HG02588 (cell line): ENCODE measurements at regions not wholly inside any gene's neighbourhood (a gene's known extent, or its start where the extent isn't known, plus 50 kb on each side); places are given as distances from the start of the nearest gene placed in this dataset.
"Not testable (repeated sequence)": the region's sequence is repeated elsewhere in the genome, so short reads cannot be mapped to it uniquely, and the experiment has no call there.

Experiments
- ATAC-seq: cut with Tn5 transposase; IDR thresholded peaks from one replicate; pipeline ENCODE4 v1.9.1; 2021; ENCODE audit warnings: mild to moderate bottlenecking, moderate library complexity; ENCODE audit not compliant: unreplicated experiment

GRCh38 chr22:25390297-25391240, 171.1 kb downstream of the CRYBB2 start:
- no peak for ATAC-seq

GRCh38 chr22:25392584-25392983, 171.9 kb upstream of the GRK3 start:
- ATAC-seq, result no peak

GRCh38 chr22:25393121-25393805, 171.2 kb upstream of the GRK3 start:
- no peak for ATAC-seq

- no peak for ATAC-seq
Observed at GRCh38 chr22:25395468-25395867, 169.0 kb upstream of the GRK3 start.

GRCh38 chr22:25395915-25396314, 168.6 kb upstream of the GRK3 start:
- no peak for ATAC-seq

- no peak for ATAC-seq
Observed at GRCh38 chr22:25396615-25397200, 167.8 kb upstream of the GRK3 start.

GRCh38 chr22:25397616-25398015, 166.9 kb upstream of the GRK3 start:
- ATAC-seq, result no peak

GRCh38 chr22:25398591-25399062, 165.8 kb upstream of the GRK3 start:
- not testable (repeated sequence) for ATAC-seq

- no peak for ATAC-seq
Observed at GRCh38 chr22:25399649-25400151, 164.8 kb upstream of the GRK3 start.

- no peak for ATAC-seq
Observed at GRCh38 chr22:25402160-25402500, 162.3 kb upstream of the GRK3 start.

- no peak for ATAC-seq
Observed at GRCh38 chr22:25402501-25403283, 161.8 kb upstream of the GRK3 start.

GRCh38 chr22:25403284-25403810, 161.1 kb upstream of the GRK3 start:
- no peak for ATAC-seq

GRCh38 chr22:25403811-25404471, 160.5 kb upstream of the GRK3 start:
- ATAC-seq, result no peak

GRCh38 chr22:25404556-25404927, 159.9 kb upstream of the GRK3 start:
- ATAC-seq, result peak; percentile 5

- ATAC-seq, result peak; percentile 54
Observed at GRCh38 chr22:25404928-25405816, 159.3 kb upstream of the GRK3 start.

GRCh38 chr22:25405841-25406509, 158.5 kb upstream of the GRK3 start:
- ATAC-seq, result no peak

GRCh38 chr22:25406510-25407210, 157.8 kb upstream of the GRK3 start:
- no peak for ATAC-seq
